ENCODE measurements at regions not wholly inside any gene's neighbourhood (a gene's known extent, or its start where the extent isn't known, plus 50 kb on each side); places are given as distances from the start of the nearest gene placed in this dataset.

DNA sequence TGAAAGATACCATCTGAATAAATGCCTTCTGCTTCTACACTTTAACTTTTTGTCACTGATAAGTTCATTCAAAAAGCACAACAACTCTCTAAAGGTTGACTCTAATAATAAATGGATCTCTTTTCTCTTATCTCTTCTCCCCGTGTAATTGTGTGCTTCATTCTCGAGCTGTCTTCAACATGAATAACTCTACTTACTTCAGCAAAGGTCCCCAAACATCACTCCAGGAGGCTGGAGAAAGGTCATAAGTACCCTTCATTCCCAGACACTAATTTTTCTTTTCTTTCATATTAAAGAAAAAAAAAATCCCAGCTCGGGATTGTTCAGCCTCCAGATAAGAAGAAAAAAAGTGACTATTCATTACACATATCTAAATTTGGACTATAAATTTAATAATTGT lies 222.2 kb downstream of the FOXO1 start:
- no peak for TF ChIP-seq EZH2phosphoT487 (IDR thresholded peaks at IDR 0.05; ENCODE audit: borderline replicate concordance, low read length)
- TF ChIP-seq CTCF (IDR thresholded peaks at IDR 0.05; ENCODE audit: low read depth, low read length, poor library complexity, severe bottlenecking): no peak
